ENCODE measurements at regions not wholly inside any gene's neighbourhood (a gene's known extent, or its start where the extent isn't known, plus 50 kb on each side); places are given as distances from the start of the nearest gene placed in this dataset.
A peak's percentile ranks its signal among the peaks of the same experiment; 100 is the strongest.

DNA sequence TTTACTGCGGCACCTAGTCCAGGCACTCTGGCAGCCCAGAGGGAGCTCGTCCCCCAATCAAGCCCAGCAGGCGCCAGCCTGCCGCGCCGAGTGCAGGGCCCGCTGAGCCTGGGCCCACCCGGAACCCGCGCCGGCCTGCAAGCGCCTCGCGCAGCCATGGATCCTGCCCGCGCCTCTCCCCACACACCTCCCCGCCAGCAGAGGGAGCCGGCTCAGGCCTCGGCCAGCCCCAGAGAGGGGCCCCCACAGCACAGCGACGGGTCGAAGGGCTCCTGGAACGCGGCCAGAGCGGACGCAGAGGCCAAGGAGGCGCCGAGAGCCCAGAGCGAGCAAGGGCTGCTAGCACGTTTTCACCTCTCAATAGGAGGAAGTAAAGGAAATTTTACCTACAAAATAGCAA, 767.0 kb downstream of the MRPL39 start:
- H3K79me2 ChIP-seq (ENCODE audit: control insufficient read depth in 1 of 2, insufficient read depth in 2 of 2, low read length in 2 of 2) = no peaks in the 10 kb centered on the region
- no peak overlapping the region for H3K9ac ChIP-seq (replicated peaks in 1 of 4; ENCODE audit: extremely low read depth in 1 of 4, low read depth in 3 of 4, low read length in 3 of 4)
- H3K4ac ChIP-seq (replicated peaks; ENCODE audit: insufficient read length, low read depth, low read length) = no peak overlapping the region
- H3K23me2 ChIP-seq (ENCODE audit: low read depth, low read length) = no peaks in the 10 kb centered on the region
- 0 out of 2 replicates have a peak overlapping the region, but pooled peaks have one; percentile 68 for H4K8ac ChIP-seq (ENCODE audit: extremely low read depth, insufficient read depth, low read length)
- H3K9me3 ChIP-seq (ENCODE audit: insufficient read depth in 2 of 2, low read depth in 1 of 2, low read length in 1 of 2) = peaks cover 0 to 11% of the 10 kb centered on the region in 2 experiments; a peak in 2 of 4 replicates
- H2AFZ ChIP-seq (ENCODE audit: low read length) = no peak overlapping the region
- H2BK5ac ChIP-seq (ENCODE audit: low read depth, low read length) = no peak overlapping the region
- no peaks in the 10 kb centered on the region for H3K4me1 ChIP-seq (replicated peaks in 1 of 4; ENCODE audit: control insufficient read depth in 3 of 4, insufficient read depth in 4 of 4, low read length in 3 of 4)
- H3K4me2 ChIP-seq (ENCODE audit: insufficient read depth in 1 of 2, low read depth in 2 of 2, low read length in 2 of 2) = no peak overlapping the region
- H4K91ac ChIP-seq (replicated peaks; ENCODE audit: insufficient read length, low read length) = no peak overlapping the region
- no peak overlapping the region for H3K23ac ChIP-seq (ENCODE audit: insufficient read length)
- H2BK20ac ChIP-seq (ENCODE audit: low read length) = no peak overlapping the region
- DNase-seq (ENCODE audit: low read depth in 1 of 2, low spot score in 2 of 2) (peak; percentile 21 to 54), FAIRE-seq (no peak)
- no peak overlapping the region for H4K5ac ChIP-seq (ENCODE audit: insufficient read length, low read depth, low read length)
- H2BK12ac ChIP-seq (ENCODE audit: low read depth, low read length) = no peak overlapping the region
- H3K14ac ChIP-seq (ENCODE audit: insufficient read length) = no peak overlapping the region
- no peak overlapping the region for H3K18ac ChIP-seq (ENCODE audit: extremely low read depth, low read length)
- CTCF ChIA-PET (ENCODE audit: partially characterized antibody) = interaction anchor here (0.9 to 1.4 kb wide), 2 partner anchors 13 to 113 kb away, joined by 3 to 4 read pairs; no protein-coding TSS in a partner anchor
- H3K36me3 ChIP-seq (ENCODE audit: control insufficient read depth in 2 of 4, insufficient read depth in 4 of 4, low read length in 3 of 4) = no peaks in the 10 kb centered on the region
- no peaks in the 10 kb centered on the region for H3K27me3 ChIP-seq (replicated peaks in 1 of 4; ENCODE audit: control insufficient read depth in 3 of 4, extremely low read depth in 1 of 4, insufficient read depth in 3 of 4, low read length in 3 of 4)
- TF ChIP-seq RAD21 (IDR thresholded peaks at IDR 0.05 in 1 of 2, conservative IDR thresholded peaks at IDR 0.05 in 1 of 2; ENCODE audit: low read depth in 2 of 2, low read length in 2 of 2) (peak; percentile 14 to 28; a peak in 2 of 4 replicates), GTF2F1 (IDR thresholded peaks at IDR 0.05; ENCODE audit: borderline replicate concordance, low read depth, low read length) (no peak), RXRA (IDR thresholded peaks at IDR 0.05; ENCODE audit: insufficient read depth, low read depth, low read length) (no peak), RBBP5 (IDR thresholded peaks at IDR 0.05; ENCODE audit: borderline replicate concordance, low read depth, low read length) (no peak), SUZ12 (IDR thresholded peaks at IDR 0.05; ENCODE audit: low read length) (no peak)
- TF ChIP-seq, protein P1, sequence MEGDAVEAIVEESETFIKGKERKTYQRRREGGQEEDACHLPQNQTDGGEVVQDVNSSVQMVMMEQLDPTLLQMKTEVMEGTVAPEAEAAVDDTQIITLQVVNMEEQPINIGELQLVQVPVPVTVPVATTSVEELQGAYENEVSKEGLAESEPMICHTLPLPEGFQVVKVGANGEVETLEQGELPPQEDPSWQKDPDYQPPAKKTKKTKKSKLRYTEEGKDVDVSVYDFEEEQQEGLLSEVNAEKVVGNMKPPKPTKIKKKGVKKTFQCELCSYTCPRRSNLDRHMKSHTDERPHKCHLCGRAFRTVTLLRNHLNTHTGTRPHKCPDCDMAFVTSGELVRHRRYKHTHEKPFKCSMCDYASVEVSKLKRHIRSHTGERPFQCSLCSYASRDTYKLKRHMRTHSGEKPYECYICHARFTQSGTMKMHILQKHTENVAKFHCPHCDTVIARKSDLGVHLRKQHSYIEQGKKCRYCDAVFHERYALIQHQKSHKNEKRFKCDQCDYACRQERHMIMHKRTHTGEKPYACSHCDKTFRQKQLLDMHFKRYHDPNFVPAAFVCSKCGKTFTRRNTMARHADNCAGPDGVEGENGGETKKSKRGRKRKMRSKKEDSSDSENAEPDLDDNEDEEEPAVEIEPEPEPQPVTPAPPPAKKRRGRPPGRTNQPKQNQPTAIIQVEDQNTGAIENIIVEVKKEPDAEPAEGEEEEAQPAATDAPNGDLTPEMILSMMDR (IDR thresholded peaks at IDR 0.05; ENCODE audit: control extremely low read depth in 1 of 3, insufficient read depth in 1 of 3, low read depth in 1 of 3, low read length in 3 of 3) = peak; percentile 9 to 32 (median 24); a peak in 3 of 4 replicates
- H2BK120ac ChIP-seq (replicated peaks; ENCODE audit: low read depth, low read length) = no peak overlapping the region
- no peak overlapping the region for H3K56ac ChIP-seq (replicated peaks; ENCODE audit: insufficient read length, low read depth, low read length)
- no peak overlapping the region for H2BK15ac ChIP-seq (ENCODE audit: low read length)
- 87% methylated on average over 14 of the region's 30 CpGs; no CpG with 5 or more reads in 1 of the 2 experiments for WGBS, 2 experiments (ENCODE audit: extremely low coverage in 1 of 2, insufficient coverage in 1 of 2, insufficient read length in 1 of 2, insufficient replicate concordance in 2 of 2, low coverage in 1 of 2, low lambda C conversion rate in 2 of 2, missing lambda C conversion rate in 1 of 2)
- H2AK5ac ChIP-seq (ENCODE audit: low read depth, low read length) = no peak overlapping the region
- H3K27ac ChIP-seq (ENCODE audit: low read depth, low read length) = no peak overlapping the region
- H3K79me1 ChIP-seq (ENCODE audit: low read depth, low read length) = no peaks in the 10 kb centered on the region
- POLR2A ChIA-PET (ENCODE audit: partially characterized antibody) = no interaction called here
- no peaks in the 10 kb centered on the region for H4K20me1 ChIP-seq (replicated peaks in 1 of 2; ENCODE audit: control insufficient read depth in 1 of 2, insufficient read depth in 2 of 2, low read length in 2 of 2)
- H3K4me3 ChIP-seq (ENCODE audit: extremely low read depth in 1 of 4, insufficient read depth in 2 of 4, low read depth in 3 of 4, low read length in 4 of 4) = no peak overlapping the region
